Esophagus muscularis mucosa (tissue), 2 donors: ENCODE measurements at regions not wholly inside any gene's neighbourhood (a gene's known extent, or its start where the extent isn't known, plus 50 kb on each side); places are given as distances from the start of the nearest gene placed in this dataset.

Experiments used
- EP300 ChIP-seq: sonication (generic); formaldehyde crosslinking; IDR thresholded peaks from one replicate; pipeline ENCODE4 v1.6.1; 2017; ENCODE audit warnings: antibody characterized with exemption
- POLR2A ChIP-seq: fragments of 450-650 bp; IDR thresholded peaks from one replicate; pipeline ENCODE4 v1.6.1; 2017; ENCODE audit warnings: antibody characterized with exemption, moderate library complexity, mild to moderate bottlenecking, low read depth

DNA sequence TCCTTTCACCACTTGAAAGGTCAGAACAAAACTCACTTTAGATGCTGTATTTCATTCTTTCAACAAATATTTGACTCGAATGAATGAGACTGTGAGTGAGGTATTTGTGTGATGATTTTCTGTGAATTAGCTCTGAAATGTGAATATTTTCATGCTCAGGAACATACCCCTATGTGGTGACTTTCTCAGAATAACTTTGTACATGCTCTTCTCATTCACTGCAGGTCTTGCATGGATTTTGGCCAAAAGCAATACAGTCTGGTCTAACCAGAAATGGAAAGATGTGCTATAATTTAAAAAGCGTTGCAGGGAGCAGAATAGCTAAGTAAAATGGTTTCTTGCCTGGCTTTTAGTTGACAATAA lies 75.5 kb downstream of the MYCN start:
- TF ChIP-seq EP300: no peak
- TF ChIP-seq POLR2A: no peak
